ENCODE measurements at regions not wholly inside any gene's neighbourhood (a gene's known extent, or its start where the extent isn't known, plus 50 kb on each side); places are given as distances from the start of the nearest gene placed in this dataset.

- H3K9me3 Mint-ChIP-seq = peaks cover 0 to 2% (median 0%) of the 10 kb centered on the region in 7 donors
Observed at GRCh38 chr4:65126200-65126599, 544.1 kb downstream of the EPHA5 start.

GRCh38 chr4:65120287-65120686 is 550.0 kb downstream of the EPHA5 start:
- no peaks in the 10 kb centered on the region for H3K9me3 ChIP-seq (replicated peaks in 1 of 2; ENCODE audit: control insufficient read depth in 1 of 2, insufficient read depth in 1 of 2, low read length in 2 of 2)
- Mint-ChIP-seq H3K27me3 (ENCODE audit: low read depth in 3 of 3) (no peaks in the 10 kb centered on the region), H3K4me3 (no peak overlapping the region), H3K4me1 (no peaks in the 10 kb centered on the region), H3K27ac (no peak overlapping the region), H3K36me3 (no peaks in the 10 kb centered on the region), H3K9me3 (peaks cover 0 to 3% (median 0%) of the 10 kb centered on the region in 7 donors)
- H2AFZ ChIP-seq (ENCODE audit: insufficient read depth, low read depth, low read length, poor library complexity, severe bottlenecking) = no peak overlapping the region
- no CpG with 5 or more reads among the region's 1 CpG for WGBS (ENCODE audit: insufficient coverage)
- intact Hi-C loops (cut with micrococcal nuclease) = no loop called here
- H3K36me3 ChIP-seq (replicated peaks in 1 of 2; ENCODE audit: control insufficient read depth in 1 of 2, insufficient read depth in 2 of 2, low read length in 2 of 2) = no peaks in the 10 kb centered on the region
- no peak overlapping the region for H3K27ac ChIP-seq (ENCODE audit: low read depth in 1 of 2, low read length in 2 of 2)
- H3K4me3 ChIP-seq (replicated peaks in 1 of 3; ENCODE audit: low read depth in 2 of 3, low read length in 3 of 3) = no peak overlapping the region
- no peaks in the 10 kb centered on the region for H3K4me1 ChIP-seq (ENCODE audit: control insufficient read depth in 1 of 2, insufficient read depth in 2 of 2, low read length in 2 of 2)
- H3K4me2 ChIP-seq (replicated peaks; ENCODE audit: extremely low read depth, low read length, poor library complexity, severe bottlenecking) = no peak overlapping the region
- H3K27me3 ChIP-seq (ENCODE audit: control insufficient read depth in 2 of 2, insufficient read depth in 2 of 2, low read length in 2 of 2) = no peaks in the 10 kb centered on the region
- no peak for DNase-seq
- no peaks in the 10 kb centered on the region for H4K20me1 ChIP-seq (ENCODE audit: insufficient read depth, low read length)
- no peak for TF ChIP-seq CTCF (IDR thresholded peaks at IDR 0.05)
- H3K9ac ChIP-seq (ENCODE audit: insufficient read depth, low read length, poor library complexity, severe bottlenecking) = no peak overlapping the region
- no peaks in the 10 kb centered on the region for H3K79me2 ChIP-seq (ENCODE audit: insufficient read depth, low read length)

More at GRCh38 chr4:65126200-65126599, 544.1 kb downstream of the EPHA5 start:
- no peaks in the 10 kb centered on the region for H3K9me3 ChIP-seq (replicated peaks in 1 of 2; ENCODE audit: control insufficient read depth in 1 of 2, insufficient read depth in 1 of 2, low read length in 2 of 2)
- H3K27ac ChIP-seq (ENCODE audit: low read depth in 1 of 2, low read length in 2 of 2) = no peak overlapping the region
- TF ChIP-seq CTCF (IDR thresholded peaks at IDR 0.05) = no peak
- no peaks in the 10 kb centered on the region for H4K20me1 ChIP-seq (ENCODE audit: insufficient read depth, low read length)
- H3K4me1 ChIP-seq (ENCODE audit: control insufficient read depth in 1 of 2, insufficient read depth in 2 of 2, low read length in 2 of 2) = no peaks in the 10 kb centered on the region
- no peak overlapping the region for H3K4me2 ChIP-seq (replicated peaks; ENCODE audit: extremely low read depth, low read length, poor library complexity, severe bottlenecking)
- H3K4me3 Mint-ChIP-seq = no peak overlapping the region
- H3K4me3 ChIP-seq (replicated peaks in 1 of 3; ENCODE audit: low read depth in 2 of 3, low read length in 3 of 3) = no peak overlapping the region
- DNase-seq = no peak
- H3K27me3 Mint-ChIP-seq (ENCODE audit: low read depth in 3 of 3) = peaks cover 0 to 2% (median 1%) of the 10 kb centered on the region in 3 donors
- H3K27ac Mint-ChIP-seq = no peak overlapping the region
- no peaks in the 10 kb centered on the region for H3K36me3 Mint-ChIP-seq
- no peak overlapping the region for H2AFZ ChIP-seq (ENCODE audit: insufficient read depth, low read depth, low read length, poor library complexity, severe bottlenecking)
- intact Hi-C loops (cut with micrococcal nuclease) = no loop called here
- no peaks in the 10 kb centered on the region for H3K36me3 ChIP-seq (replicated peaks in 1 of 2; ENCODE audit: control insufficient read depth in 1 of 2, insufficient read depth in 2 of 2, low read length in 2 of 2)
- no peak overlapping the region for H3K9ac ChIP-seq (ENCODE audit: insufficient read depth, low read length, poor library complexity, severe bottlenecking)
- WGBS (ENCODE audit: insufficient coverage) = no CpG with 5 or more reads among the region's 2 CpGs
- no peaks in the 10 kb centered on the region for H3K4me1 Mint-ChIP-seq
- no peaks in the 10 kb centered on the region for H3K79me2 ChIP-seq (ENCODE audit: insufficient read depth, low read length)
- H3K27me3 ChIP-seq (ENCODE audit: control insufficient read depth in 2 of 2, insufficient read depth in 2 of 2, low read length in 2 of 2) = no peaks in the 10 kb centered on the region

Data from CD14-positive monocyte (primary cell).